PC-3 (cell line): ENCODE measurements at regions not wholly inside any gene's neighbourhood (a gene's known extent, or its start where the extent isn't known, plus 50 kb on each side); places are given as distances from the start of the nearest gene placed in this dataset.

Source experiments
- ATAC-seq: fragments of 200-7000 bp; cut with Tn5 transposase; 2 replicates; pipeline ENCODE4 v1.9.1; 2020; ENCODE audit warnings: mild to moderate bottlenecking, moderate library complexity
- BruUV-seq: library from RNA; stranded (reverse); fragments of 400-500 nt; replicated peaks from 2 replicates; lab custom pipeline; 2021; lab: Mats Ljungman, UMichigan
- CTCF ChIA-PET: fragments of 300-600 bp; sonication (Branson Sonifier 250); formaldehyde crosslinking; loops from one replicate; lab custom pipeline; 2022; ENCODE audit warnings: antibody characterized with exemption; lab: Charles Lee
- POLR2A ChIA-PET: fragments of 300-600 bp; sonication (Branson Sonifier 250); formaldehyde crosslinking; loops from one replicate; lab custom pipeline; 2022; ENCODE audit warnings: antibody characterized with exemption; ENCODE audit not compliant: unreplicated experiment; lab: Charles Lee
- DNase-seq: peaks from one replicate; pipeline ENCODE4 v3.0.0-alpha.2; 2015
- H2AFZ ChIP-seq: fragments of 300-600 bp; sonication (generic); 2 replicates; pipeline ENCODE4 v1.6.0; 2016; ENCODE audit warnings: antibody characterized with exemption, low read length
- H3F3A ChIP-seq: fragments of 300-600 bp; sonication (generic); one replicate; pipeline ENCODE4 v1.6.0; 2017; ENCODE audit warnings: antibody characterized with exemption, low read length, control low read depth, mild to moderate bottlenecking; ENCODE audit not compliant: unreplicated experiment
- H3K27ac ChIP-seq: fragments of 300-600 bp; sonication (generic); 2 replicates; pipeline ENCODE4 v1.5.1; 2016; ENCODE audit warnings: mild to moderate bottlenecking, low read length
- H3K27me3 ChIP-seq: fragments of 300-600 bp; sonication (generic); 2 replicates; pipeline ENCODE4 v1.6.1; 2016; ENCODE audit warnings: low read length, mixed read lengths
- H3K36me3 ChIP-seq: fragments of 300-600 bp; sonication (generic); 2 replicates; pipeline ENCODE4 v1.6.1; 2016; ENCODE audit warnings: low read depth, mixed run types, low read length, mixed read lengths
- H3K4me1 ChIP-seq: fragments of 300-600 bp; sonication (generic); 2 replicates; pipeline ENCODE4 v1.5.1; 2016; ENCODE audit warnings: low read length; ENCODE audit not compliant: insufficient read depth
- H3K4me2 ChIP-seq: fragments of 300-600 bp; sonication (generic); 2 replicates; pipeline ENCODE4 v1.6.0; 2016; ENCODE audit warnings: low read length
- H3K4me3 ChIP-seq: fragments of 300-600 bp; sonication (generic); 2 replicates; pipeline ENCODE4 v1.5.1; 2016; ENCODE audit warnings: mild to moderate bottlenecking, low read length, mixed read lengths
- H3K79me2 ChIP-seq: fragments of 300-600 bp; sonication (generic); 2 replicates; pipeline ENCODE4 v1.6.1; 2017; ENCODE audit warnings: low read length, mixed read lengths
- H3K9ac ChIP-seq: fragments of 300-600 bp; sonication (generic); 2 replicates; pipeline ENCODE4 v1.6.0; 2016; ENCODE audit warnings: mild to moderate bottlenecking, low read length
- H3K9me2 ChIP-seq: fragments of 300-600 bp; sonication (generic); replicated peaks from 2 replicates; pipeline ENCODE4 v1.6.1; 2016; ENCODE audit warnings: mixed run types, low read length, mixed read lengths
- H3K9me3 ChIP-seq: fragments of 300-600 bp; sonication (generic); 2 replicates; pipeline ENCODE4 v1.6.1; 2016; ENCODE audit warnings: low read length, mixed read lengths
- H4K20me1 ChIP-seq: fragments of 300-600 bp; sonication (generic); 2 replicates; pipeline ENCODE4 v1.6.1; 2016; ENCODE audit warnings: low read length, mixed read lengths
- EZH2 ChIP-seq: fragments of 300-600 bp; sonication (generic); IDR thresholded peaks from one replicate; pipeline ENCODE4 v1.6.1; 2017; ENCODE audit warnings: antibody characterized with exemption, mild to moderate bottlenecking, low read length; ENCODE audit not compliant: unreplicated experiment
- EZH2phosphoT487 ChIP-seq: fragments of 300-600 bp; sonication (generic); IDR thresholded peaks from 2 replicates; pipeline ENCODE4 v1.6.1; 2018; ENCODE audit warnings: mild to moderate bottlenecking, antibody characterized with exemption, low read length, borderline replicate concordance
- intact Hi-C: fragments of 100-400 bp; cut with micrococcal nuclease; formaldehyde crosslinking; loops from 2 replicates; pipeline ENCODE4 v1.9.0; 2023
- TF ChIP-seq, protein P1 (sequence below): fragments of 300-600 bp; sonication (generic); conservative IDR thresholded peaks from 2 replicates; pipeline ENCODE4 v1.5.1; 2017; ENCODE audit warnings: antibody characterized with exemption, low read depth, mild to moderate bottlenecking, low read length

DNA sequence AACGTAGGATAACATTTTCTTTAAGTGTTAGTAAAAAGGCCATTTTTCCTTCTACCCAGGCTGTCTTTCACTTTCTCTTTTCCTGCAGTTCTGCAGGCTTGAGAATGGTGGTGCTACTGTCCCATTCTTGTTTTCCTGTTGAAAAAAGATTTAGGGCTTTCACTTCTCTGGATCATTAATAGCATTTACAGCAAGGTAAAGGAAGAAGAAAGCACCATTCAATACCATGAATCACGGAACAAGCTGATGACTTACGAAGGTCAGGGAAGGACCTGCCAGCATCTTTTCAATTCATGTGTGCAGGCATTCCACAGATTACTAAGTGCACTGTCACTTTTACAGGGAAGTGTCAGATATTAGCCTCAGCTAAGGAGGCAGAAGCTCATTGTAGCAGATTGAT lies 292.8 kb downstream of the YTHDC2 start:
- POLR2A ChIA-PET: no interaction called here
- no peak overlapping the region for H2AFZ ChIP-seq
- ATAC-seq: no peak

DNA sequence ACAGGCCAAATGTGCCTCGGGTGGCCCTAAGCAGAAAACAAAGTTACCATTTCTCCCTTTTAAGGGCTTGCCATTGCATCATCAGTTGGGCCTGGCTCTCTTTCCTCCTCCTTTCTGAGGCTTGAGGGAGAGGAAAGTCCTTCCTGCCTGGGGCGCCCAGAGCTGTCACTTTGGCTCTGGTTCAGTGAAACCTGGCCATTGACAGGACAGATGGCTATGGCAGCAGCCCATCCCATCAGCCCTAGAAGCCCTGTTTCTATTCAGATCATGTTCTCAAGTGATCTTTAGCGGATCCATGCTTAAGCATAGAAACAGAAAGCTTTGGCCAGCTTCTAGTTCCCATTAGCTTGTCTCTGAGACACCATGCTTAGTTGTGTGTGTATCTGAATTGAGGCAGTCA lies 293.4 kb downstream of the YTHDC2 start:
- H3F3A ChIP-seq: no peaks in the 10 kb centered on the region
- no peak for DNase-seq
- no TSS peak for BruUV-seq
- no peaks in the 10 kb centered on the region for H3K9me2 ChIP-seq
- no peaks in the 10 kb centered on the region for H4K20me1 ChIP-seq
- no peaks in the 10 kb centered on the region for H3K36me3 ChIP-seq
- H3K9me3 ChIP-seq: no peaks in the 10 kb centered on the region
- TF ChIP-seq EZH2phosphoT487: no peak
- no peaks in the 10 kb centered on the region for H3K79me2 ChIP-seq
- ChIA-PET POLR2A (no interaction called here), CTCF (no interaction called here)
- H3K9ac ChIP-seq: no peak overlapping the region
- H3K4me1 ChIP-seq: no peaks in the 10 kb centered on the region
- no peak overlapping the region for H3K27ac ChIP-seq
- no peak overlapping the region for H2AFZ ChIP-seq
- H3K4me3 ChIP-seq: no peak overlapping the region
- intact Hi-C loops: no loop called here
- ATAC-seq: no peak
- no peak overlapping the region for H3K4me2 ChIP-seq
- 0 out of 2 replicates have a peak, but pooled peaks cover 13% of the 10 kb centered on the region for H3K27me3 ChIP-seq

More for the DNA sequence above, 292.8 kb downstream of the YTHDC2 start:
- no TSS peak for BruUV-seq
- peak; percentile 15 for DNase-seq
- Histone ChIP-seq H3K27me3 (0 out of 2 replicates have a peak, but pooled peaks cover 13% of the 10 kb centered on the region), H3K9me3 (no peaks in the 10 kb centered on the region), H3F3A (no peaks in the 10 kb centered on the region), H3K27ac (no peak overlapping the region), H3K4me2 (no peak overlapping the region), H3K4me3 (no peak overlapping the region), H4K20me1 (no peaks in the 10 kb centered on the region), H3K9ac (no peak overlapping the region), H3K36me3 (no peaks in the 10 kb centered on the region), H3K4me1 (no peaks in the 10 kb centered on the region), H3K9me2 (no peaks in the 10 kb centered on the region), H3K79me2 (no peaks in the 10 kb centered on the region)
- TF ChIP-seq EZH2 (no peak), EZH2phosphoT487 (no peak)
- TF ChIP-seq, protein P1, sequence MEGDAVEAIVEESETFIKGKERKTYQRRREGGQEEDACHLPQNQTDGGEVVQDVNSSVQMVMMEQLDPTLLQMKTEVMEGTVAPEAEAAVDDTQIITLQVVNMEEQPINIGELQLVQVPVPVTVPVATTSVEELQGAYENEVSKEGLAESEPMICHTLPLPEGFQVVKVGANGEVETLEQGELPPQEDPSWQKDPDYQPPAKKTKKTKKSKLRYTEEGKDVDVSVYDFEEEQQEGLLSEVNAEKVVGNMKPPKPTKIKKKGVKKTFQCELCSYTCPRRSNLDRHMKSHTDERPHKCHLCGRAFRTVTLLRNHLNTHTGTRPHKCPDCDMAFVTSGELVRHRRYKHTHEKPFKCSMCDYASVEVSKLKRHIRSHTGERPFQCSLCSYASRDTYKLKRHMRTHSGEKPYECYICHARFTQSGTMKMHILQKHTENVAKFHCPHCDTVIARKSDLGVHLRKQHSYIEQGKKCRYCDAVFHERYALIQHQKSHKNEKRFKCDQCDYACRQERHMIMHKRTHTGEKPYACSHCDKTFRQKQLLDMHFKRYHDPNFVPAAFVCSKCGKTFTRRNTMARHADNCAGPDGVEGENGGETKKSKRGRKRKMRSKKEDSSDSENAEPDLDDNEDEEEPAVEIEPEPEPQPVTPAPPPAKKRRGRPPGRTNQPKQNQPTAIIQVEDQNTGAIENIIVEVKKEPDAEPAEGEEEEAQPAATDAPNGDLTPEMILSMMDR: peak; percentile 34; the same call in 1 of the 2 replicates
- intact Hi-C loops: no loop called here
- CTCF ChIA-PET: no interaction called here

DNA sequence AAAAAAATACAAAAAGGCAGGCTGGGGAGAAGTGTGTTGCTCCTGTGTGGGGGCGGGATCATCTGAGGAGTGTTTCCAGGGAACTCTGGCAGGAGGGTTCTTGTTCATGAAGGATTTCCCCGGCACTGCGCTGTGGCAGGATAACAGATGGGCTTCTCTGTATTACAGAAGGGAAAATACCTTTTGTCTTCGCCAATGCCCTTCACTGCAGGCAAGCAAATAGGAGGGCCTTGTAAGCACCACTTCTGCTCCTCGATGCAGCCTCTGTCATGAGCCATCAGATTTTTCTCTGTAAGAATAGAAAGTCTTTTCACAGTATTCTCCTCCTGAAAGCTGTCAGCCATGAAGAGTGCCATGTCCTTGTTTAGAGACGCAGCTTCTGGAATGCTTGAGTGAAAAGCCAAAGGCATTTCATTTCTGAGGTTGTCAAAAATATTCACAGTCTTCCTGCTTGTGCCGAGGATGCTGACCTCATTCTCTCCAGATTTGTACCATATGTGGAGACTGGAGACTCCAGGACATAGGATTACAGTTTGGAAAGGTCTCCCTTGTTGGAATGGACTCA lies 294.0 kb downstream of the YTHDC2 start:
- H3K4me2 ChIP-seq: no peak overlapping the region
- no peak overlapping the region for H2AFZ ChIP-seq
- ChIA-PET CTCF (no interaction called here), POLR2A (no interaction called here)
- TF ChIP-seq, protein P1: no peak
- TF ChIP-seq EZH2phosphoT487: no peak
- no peak for TF ChIP-seq EZH2
- H3K27me3 ChIP-seq: 0 out of 2 replicates have a peak, but pooled peaks cover 13% of the 10 kb centered on the region
- no peak overlapping the region for H3K4me3 ChIP-seq
- no peaks in the 10 kb centered on the region for H3K4me1 ChIP-seq
- no peak overlapping the region for H3K9ac ChIP-seq
- no peaks in the 10 kb centered on the region for H3F3A ChIP-seq
- intact Hi-C loops: no loop called here
- no TSS peak for BruUV-seq
- no peaks in the 10 kb centered on the region for H3K79me2 ChIP-seq
- DNase-seq (no peak), ATAC-seq (no peak)
- H3K27ac ChIP-seq: no peak overlapping the region
- H4K20me1 ChIP-seq: no peaks in the 10 kb centered on the region
- no peaks in the 10 kb centered on the region for H3K9me3 ChIP-seq
- no peaks in the 10 kb centered on the region for H3K9me2 ChIP-seq
- no peaks in the 10 kb centered on the region for H3K36me3 ChIP-seq
